Esophagus squamous epithelium (tissue), 5 donors: ENCODE measurements at regions not wholly inside any gene's neighbourhood (a gene's known extent, or its start where the extent isn't known, plus 50 kb on each side); places are given as distances from the start of the nearest gene placed in this dataset.

ENCODE experiments used
- DNase-seq: peaks from one replicate; lab custom pipeline; 2025; lab: John Stamatoyannopoulos, UW
- H3K27ac ChIP-seq, 4 donors: fragments of 200-600 bp; sonication (generic); one replicate each; pipeline ENCODE4 v1.5.1; 2016 to 2019; ENCODE audit warnings: mild to moderate bottlenecking in 1 of 4
- H3K27me3 ChIP-seq, 4 donors: fragments of 200-600 bp; sonication (generic); 1 replicate in 3 of 4; 2 replicates in 1 of 4; pipeline versions ENCODE4 v1.5.1 to v1.6.0; 2017 to 2021; ENCODE audit warnings: antibody characterized with exemption in 1 of 4
- H3K36me3 ChIP-seq, 3 donors: fragments of 200-600 bp; sonication (generic); one replicate each; pipeline ENCODE4 v1.5.1; 2016 to 2019
- H3K4me1 ChIP-seq, 3 donors: fragments of 200-600 bp; sonication (generic); one replicate each; pipeline ENCODE4 v1.5.1; 2017 to 2019
- H3K4me3 ChIP-seq, 4 donors: fragments of 200-600 bp; sonication (generic); 1 replicate in 3 of 4; 2 replicates in 1 of 4; pipeline ENCODE4 v1.5.1; 2016 to 2019; ENCODE audit warnings: mild to moderate bottlenecking in 2 of 4, moderate library complexity in 1 of 4
- H3K9me3 ChIP-seq, 3 donors: fragments of 200-600 bp; sonication (generic); one replicate each; pipeline ENCODE4 v1.5.1; 2016 to 2019
- POLR2A ChIP-seq, 4 donors: fragments of 450-650 bp; IDR thresholded peaks; one replicate each; pipeline ENCODE4 v1.6.1; 2017; ENCODE audit warnings: antibody characterized with exemption in 4 of 4, mild to moderate bottlenecking in 4 of 4, moderate library complexity in 3 of 4
- WGBS, 2 donors: methylation state at CpG; one replicate each; pipeline ENCODE4 v1.1.5; 2018; 5-methylcytosine and 5-hydroxymethylcytosine counted together
- intact Hi-C: fragments of 100-400 bp; cut with DNase I; formaldehyde crosslinking; loops from one replicate; pipeline ENCODE4 v1.15.0; 2022
- TF ChIP-seq, protein P1 (sequence below), 6 experiments: fragments of 450-650 bp in 4 of 6; fragments of 200-600 bp in 2 of 6; sonication (generic) in 2 of 6; IDR thresholded peaks; one replicate each; pipeline ENCODE4 v1.5.1; 2016 to 2019; ENCODE audit warnings: antibody characterized with exemption in 6 of 6, mild to moderate bottlenecking in 4 of 6, moderate library complexity in 4 of 6
- donor health status: DM: yes; HTN: yes; CAD: no.

GRCh38 chr4:138003248-138003647, 238.9 kb downstream of the SLC7A11 start:
- H3K9me3 ChIP-seq, result no peaks in the 10 kb centered on the region
- H3K27ac ChIP-seq, result no peak overlapping the region
- peaks cover 0 to 10% (median 0%) of the 10 kb centered on the region in 3 donors for H3K4me1 ChIP-seq
- TF ChIP-seq POLR2A (IDR thresholded peaks at IDR 0.05), result no peak
- TF ChIP-seq, protein P1, sequence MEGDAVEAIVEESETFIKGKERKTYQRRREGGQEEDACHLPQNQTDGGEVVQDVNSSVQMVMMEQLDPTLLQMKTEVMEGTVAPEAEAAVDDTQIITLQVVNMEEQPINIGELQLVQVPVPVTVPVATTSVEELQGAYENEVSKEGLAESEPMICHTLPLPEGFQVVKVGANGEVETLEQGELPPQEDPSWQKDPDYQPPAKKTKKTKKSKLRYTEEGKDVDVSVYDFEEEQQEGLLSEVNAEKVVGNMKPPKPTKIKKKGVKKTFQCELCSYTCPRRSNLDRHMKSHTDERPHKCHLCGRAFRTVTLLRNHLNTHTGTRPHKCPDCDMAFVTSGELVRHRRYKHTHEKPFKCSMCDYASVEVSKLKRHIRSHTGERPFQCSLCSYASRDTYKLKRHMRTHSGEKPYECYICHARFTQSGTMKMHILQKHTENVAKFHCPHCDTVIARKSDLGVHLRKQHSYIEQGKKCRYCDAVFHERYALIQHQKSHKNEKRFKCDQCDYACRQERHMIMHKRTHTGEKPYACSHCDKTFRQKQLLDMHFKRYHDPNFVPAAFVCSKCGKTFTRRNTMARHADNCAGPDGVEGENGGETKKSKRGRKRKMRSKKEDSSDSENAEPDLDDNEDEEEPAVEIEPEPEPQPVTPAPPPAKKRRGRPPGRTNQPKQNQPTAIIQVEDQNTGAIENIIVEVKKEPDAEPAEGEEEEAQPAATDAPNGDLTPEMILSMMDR (IDR thresholded peaks at IDR 0.05), result no peak
- no peak for DNase-seq
- intact Hi-C loops, result no loop called here
- H3K36me3 ChIP-seq, result no peaks in the 10 kb centered on the region
- no peak overlapping the region for H3K4me3 ChIP-seq
- H3K27me3 ChIP-seq, result no peaks in the 10 kb centered on the region

DNA sequence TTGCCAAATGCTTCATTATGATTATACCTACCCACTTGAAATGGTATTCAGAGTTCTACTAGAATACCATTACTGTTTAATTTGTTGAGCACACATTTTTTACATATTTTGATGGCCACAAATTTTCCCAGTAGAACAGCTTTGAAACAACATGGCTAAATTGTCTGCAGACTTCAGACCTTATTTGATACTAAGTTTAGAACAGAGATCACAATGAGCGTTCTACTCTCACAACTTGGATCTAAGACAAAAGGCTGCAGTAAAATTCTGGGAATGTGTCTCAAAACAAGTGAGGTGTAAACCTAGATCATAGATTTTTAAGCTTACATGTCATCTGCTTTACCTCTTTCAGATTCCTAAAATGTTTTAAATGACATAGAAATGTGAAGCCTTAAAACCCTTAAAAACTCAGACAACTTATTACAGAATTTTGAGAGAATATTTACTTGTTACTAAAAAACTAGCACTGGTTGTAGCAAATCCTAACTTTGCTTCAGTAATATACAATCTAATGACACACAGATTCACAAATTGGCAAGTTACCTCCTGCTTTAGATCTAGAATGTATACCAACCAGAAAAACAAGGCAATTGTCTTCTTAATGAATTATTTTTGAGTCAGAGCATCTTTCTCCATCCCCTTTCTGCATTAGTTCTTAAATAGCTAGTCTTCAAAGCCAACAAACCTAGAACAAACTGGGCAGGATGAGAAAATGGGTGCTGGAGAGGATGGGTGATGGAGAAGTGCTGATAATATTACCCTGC, 243.3 kb downstream of the SLC7A11 start:
- Histone ChIP-seq H3K36me3 (no peaks in the 10 kb centered on the region), H3K4me1 (peaks cover 0 to 24% (median 7%) of the 10 kb centered on the region in 3 donors), H3K27ac (no peak overlapping the region), H3K27me3 (no peaks in the 10 kb centered on the region), H3K9me3 (no peaks in the 10 kb centered on the region), H3K4me3 (no peak overlapping the region)
- no peak for DNase-seq
- intact Hi-C loops, result no loop called here
- WGBS, 2 donors, result 19 to 44% methylated on average over 1 of the region's 1 CpG
- TF ChIP-seq, protein P1 (IDR thresholded peaks at IDR 0.05), result no peak

DNA sequence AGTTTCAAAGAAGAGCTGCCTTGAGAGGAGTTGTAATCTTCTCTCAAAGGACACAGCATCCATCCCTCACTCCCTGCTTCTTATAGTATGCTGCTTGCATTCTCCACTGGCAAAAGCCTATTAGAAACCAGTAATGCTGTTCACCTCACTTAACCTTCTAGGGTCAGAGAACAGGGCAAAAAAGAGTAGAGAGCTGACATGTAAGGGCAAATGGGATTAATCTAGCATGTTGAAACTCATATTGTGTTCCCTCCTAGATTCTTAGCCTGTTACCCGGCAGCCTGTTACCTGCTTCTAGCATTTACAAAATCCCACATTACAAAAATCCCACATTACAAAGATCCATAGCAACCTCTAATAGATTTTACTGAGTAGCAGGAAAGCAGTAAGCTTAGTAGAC, 244.7 kb downstream of the SLC7A11 start:
- Histone ChIP-seq H3K27ac (peak overlapping the region in 3 of 4 donors; percentile 13 to 37 (median 23)), H3K4me3 (no peak overlapping the region), H3K9me3 (no peaks in the 10 kb centered on the region), H3K27me3 (no peaks in the 10 kb centered on the region), H3K4me1 (peaks cover 0 to 37% (median 7%) of the 10 kb centered on the region in 3 donors), H3K36me3 (no peaks in the 10 kb centered on the region)
- TF ChIP-seq, protein P1 (IDR thresholded peaks at IDR 0.05), result no peak
- no peak for TF ChIP-seq POLR2A (IDR thresholded peaks at IDR 0.05)
- DNase-seq, result no peak
- 0 to 42% methylated on average over 1 of the region's 1 CpG for WGBS, 2 donors
- intact Hi-C loops, result no loop called here

GRCh38 chr4:137994853-137995252, 247.3 kb downstream of the SLC7A11 start:
- TF ChIP-seq POLR2A (IDR thresholded peaks at IDR 0.05), result no peak
- TF ChIP-seq, protein P1 (IDR thresholded peaks at IDR 0.05), result no peak
- intact Hi-C loops, result no loop called here

DNA sequence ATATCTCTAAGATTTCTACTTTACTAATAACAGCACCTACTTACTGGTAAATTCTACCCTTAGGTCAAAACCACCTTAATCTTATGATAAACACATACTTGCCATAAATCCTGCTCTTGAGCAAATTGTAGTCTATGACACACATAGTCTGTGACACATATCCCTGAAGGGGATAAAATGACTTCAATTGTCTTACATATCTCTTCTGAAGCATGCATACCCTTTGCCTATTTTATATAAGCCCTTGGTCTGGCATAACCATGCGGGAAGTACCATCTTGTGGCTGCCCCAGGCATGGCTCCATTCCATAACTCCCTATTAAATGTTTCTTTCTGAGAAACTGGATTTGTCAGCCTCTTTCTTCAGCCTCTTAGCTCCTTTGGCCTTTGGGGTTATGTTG, 248.9 kb downstream of the SLC7A11 start:
- intact Hi-C loops, result no loop called here
- Histone ChIP-seq H3K27me3 (no peaks in the 10 kb centered on the region), H3K4me3 (no peak overlapping the region), H3K4me1 (peaks cover 0 to 33% (median 7%) of the 10 kb centered on the region in 3 donors), H3K9me3 (no peaks in the 10 kb centered on the region), H3K36me3 (no peaks in the 10 kb centered on the region), H3K27ac (no peak overlapping the region)
- 29 to 52% methylated on average over 1 of the region's 1 CpG for WGBS, 2 donors
- no peak for DNase-seq
- TF ChIP-seq, protein P1 (IDR thresholded peaks at IDR 0.05), result peak in 1 of 6 experiments; percentile 5
- no peak for TF ChIP-seq POLR2A (IDR thresholded peaks at IDR 0.05)

More at GRCh38 chr4:137994853-137995252, 247.3 kb downstream of the SLC7A11 start:
- H3K9me3 ChIP-seq, result no peaks in the 10 kb centered on the region
- H3K4me3 ChIP-seq, result no peak overlapping the region
- H3K27me3 ChIP-seq, result no peaks in the 10 kb centered on the region
- no peak overlapping the region for H3K27ac ChIP-seq
- H3K4me1 ChIP-seq, result peaks cover 0 to 43% (median 7%) of the 10 kb centered on the region in 3 donors
- no peak for DNase-seq
- H3K36me3 ChIP-seq, result no peaks in the 10 kb centered on the region
